Ascending aorta (tissue), 2 donors: ENCODE measurements at regions not wholly inside any gene's neighbourhood (a gene's known extent, or its start where the extent isn't known, plus 50 kb on each side); places are given as distances from the start of the nearest gene placed in this dataset.

ENCODE experiments used
- DNase-seq, 2 donors: peaks; one replicate each; pipeline ENCODE4 v3.0.0-alpha.2; 2019; ENCODE audit warnings: low spot score in 2 of 2
- H3K27ac ChIP-seq, 2 donors: fragments of 200-600 bp; sonication (generic); one replicate each; pipeline ENCODE4 v1.5.1; 2016 to 2017; ENCODE audit warnings: mild to moderate bottlenecking in 1 of 2
- H3K27me3 ChIP-seq: fragments of 200-600 bp; sonication (generic); one replicate; pipeline ENCODE4 v1.5.1; 2017
- H3K36me3 ChIP-seq, 2 donors: fragments of 200-600 bp; sonication (generic); one replicate each; pipeline ENCODE4 v1.5.1; 2016
- H3K4me1 ChIP-seq, 2 donors: fragments of 200-600 bp; sonication (generic); one replicate each; pipeline ENCODE4 v1.5.1; 2016 to 2017; ENCODE audit warnings: mild to moderate bottlenecking in 1 of 2
- H3K4me3 ChIP-seq, 2 donors: fragments of 200-600 bp; sonication (generic); one replicate each; pipeline ENCODE4 v1.5.1; 2016 to 2017; ENCODE audit warnings: mild to moderate bottlenecking in 1 of 2
- H3K9me3 ChIP-seq, 2 donors: fragments of 200-600 bp; sonication (generic); one replicate each; pipeline ENCODE4 v1.5.1; 2016
- intact Hi-C: fragments of 100-400 bp; cut with DNase I; formaldehyde crosslinking; loops from one replicate; pipeline ENCODE4 v1.15.1; 2023
- TF ChIP-seq, protein P1 (sequence below), 3 experiments: fragments of 200-600 bp in 2 of 3; fragments of 450-650 bp in 1 of 3; sonication (generic) in 2 of 3; IDR thresholded peaks; one replicate each; pipeline ENCODE4 v1.5.1; 2016 to 2019; ENCODE audit warnings: antibody characterized with exemption in 3 of 3, mild to moderate bottlenecking in 1 of 3, moderate library complexity in 1 of 3

GRCh38 chr12:116687888-116688287, 50.0 kb downstream of the SPRING1 start:
- DNase-seq: no peak

GRCh38 chr12:116684891-116685290, 53.0 kb downstream of the SPRING1 start:
- Histone ChIP-seq H3K4me3 (no peak overlapping the region), H3K9me3 (no peaks in the 10 kb centered on the region), H3K36me3 (no peaks in the 10 kb centered on the region), H3K27me3 (no peaks in the 10 kb centered on the region), H3K27ac (no peak overlapping the region), H3K4me1 (no peaks in the 10 kb centered on the region)
- DNase-seq: no peak
- TF ChIP-seq, protein P1, sequence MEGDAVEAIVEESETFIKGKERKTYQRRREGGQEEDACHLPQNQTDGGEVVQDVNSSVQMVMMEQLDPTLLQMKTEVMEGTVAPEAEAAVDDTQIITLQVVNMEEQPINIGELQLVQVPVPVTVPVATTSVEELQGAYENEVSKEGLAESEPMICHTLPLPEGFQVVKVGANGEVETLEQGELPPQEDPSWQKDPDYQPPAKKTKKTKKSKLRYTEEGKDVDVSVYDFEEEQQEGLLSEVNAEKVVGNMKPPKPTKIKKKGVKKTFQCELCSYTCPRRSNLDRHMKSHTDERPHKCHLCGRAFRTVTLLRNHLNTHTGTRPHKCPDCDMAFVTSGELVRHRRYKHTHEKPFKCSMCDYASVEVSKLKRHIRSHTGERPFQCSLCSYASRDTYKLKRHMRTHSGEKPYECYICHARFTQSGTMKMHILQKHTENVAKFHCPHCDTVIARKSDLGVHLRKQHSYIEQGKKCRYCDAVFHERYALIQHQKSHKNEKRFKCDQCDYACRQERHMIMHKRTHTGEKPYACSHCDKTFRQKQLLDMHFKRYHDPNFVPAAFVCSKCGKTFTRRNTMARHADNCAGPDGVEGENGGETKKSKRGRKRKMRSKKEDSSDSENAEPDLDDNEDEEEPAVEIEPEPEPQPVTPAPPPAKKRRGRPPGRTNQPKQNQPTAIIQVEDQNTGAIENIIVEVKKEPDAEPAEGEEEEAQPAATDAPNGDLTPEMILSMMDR (IDR thresholded peaks at IDR 0.05): no peak
- intact Hi-C loops: no loop called here

More at GRCh38 chr12:116687888-116688287, 50.0 kb downstream of the SPRING1 start:
- H3K36me3 ChIP-seq: no peaks in the 10 kb centered on the region
- no peaks in the 10 kb centered on the region for H3K4me1 ChIP-seq
- no peaks in the 10 kb centered on the region for H3K9me3 ChIP-seq
- no peak overlapping the region for H3K27ac ChIP-seq
- intact Hi-C loops: no loop called here
- H3K4me3 ChIP-seq: no peak overlapping the region
- TF ChIP-seq, protein P1 (IDR thresholded peaks at IDR 0.05): peak in 2 of 3 experiments; percentile 23 to 37
- no peaks in the 10 kb centered on the region for H3K27me3 ChIP-seq

DNA sequence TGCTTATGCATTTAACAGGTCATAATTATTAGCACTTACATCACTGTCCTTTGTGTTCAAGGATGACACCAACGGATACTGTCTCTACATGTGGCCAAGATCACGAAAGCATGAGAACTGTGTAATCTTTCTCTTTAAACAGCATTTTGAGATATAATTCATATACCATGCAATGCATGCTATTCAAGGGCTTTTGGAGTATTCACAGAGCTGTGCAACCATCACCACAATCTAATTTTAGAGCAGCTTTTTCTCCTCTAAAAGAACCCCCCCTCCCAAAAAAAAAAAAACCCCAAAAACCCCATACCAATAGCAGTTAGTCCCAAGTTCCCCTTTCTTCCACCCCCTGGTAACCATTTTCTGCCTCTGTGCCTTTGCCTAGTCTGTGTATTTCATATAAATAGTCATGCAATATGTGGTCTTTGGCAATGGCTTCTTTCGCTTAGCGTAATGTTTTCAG, 60.6 kb downstream of the SPRING1 start:
- intact Hi-C loops: no loop called here
- no peak for DNase-seq
- TF ChIP-seq, protein P1 (IDR thresholded peaks at IDR 0.05): no peak

GRCh38 chr12:116675339-116676107, 62.3 kb downstream of the SPRING1 start:
- intact Hi-C loops: no loop called here
- Histone ChIP-seq H3K9me3 (no peaks in the 10 kb centered on the region), H3K36me3 (no peaks in the 10 kb centered on the region), H3K27me3 (no peaks in the 10 kb centered on the region), H3K27ac (no peak overlapping the region), H3K4me1 (no peaks in the 10 kb centered on the region), H3K4me3 (no peak overlapping the region)
- DNase-seq: no peak
- TF ChIP-seq, protein P1 (IDR thresholded peaks at IDR 0.05): no peak

More for the DNA sequence above, 60.6 kb downstream of the SPRING1 start:
- no peaks in the 10 kb centered on the region for H3K27me3 ChIP-seq
- no peak overlapping the region for H3K27ac ChIP-seq
- no peaks in the 10 kb centered on the region for H3K36me3 ChIP-seq
- H3K4me1 ChIP-seq: no peaks in the 10 kb centered on the region
- H3K9me3 ChIP-seq: no peaks in the 10 kb centered on the region
- H3K4me3 ChIP-seq: no peak overlapping the region

- Histone ChIP-seq H3K4me3 (no peak overlapping the region), H3K27ac (no peak overlapping the region), H3K27me3 (no peaks in the 10 kb centered on the region), H3K36me3 (no peaks in the 10 kb centered on the region), H3K9me3 (no peaks in the 10 kb centered on the region), H3K4me1 (no peaks in the 10 kb centered on the region)
- intact Hi-C loops: no loop called here
- TF ChIP-seq, protein P1 (IDR thresholded peaks at IDR 0.05): no peak
- DNase-seq: no peak
These were observed 63.2 kb downstream of the SPRING1 start for GRCh38 chr12:116674643-116675183.
